ENCODE measurements at regions not wholly inside any gene's neighbourhood (a gene's known extent, or its start where the extent isn't known, plus 50 kb on each side); places are given as distances from the start of the nearest gene placed in this dataset.

DNA sequence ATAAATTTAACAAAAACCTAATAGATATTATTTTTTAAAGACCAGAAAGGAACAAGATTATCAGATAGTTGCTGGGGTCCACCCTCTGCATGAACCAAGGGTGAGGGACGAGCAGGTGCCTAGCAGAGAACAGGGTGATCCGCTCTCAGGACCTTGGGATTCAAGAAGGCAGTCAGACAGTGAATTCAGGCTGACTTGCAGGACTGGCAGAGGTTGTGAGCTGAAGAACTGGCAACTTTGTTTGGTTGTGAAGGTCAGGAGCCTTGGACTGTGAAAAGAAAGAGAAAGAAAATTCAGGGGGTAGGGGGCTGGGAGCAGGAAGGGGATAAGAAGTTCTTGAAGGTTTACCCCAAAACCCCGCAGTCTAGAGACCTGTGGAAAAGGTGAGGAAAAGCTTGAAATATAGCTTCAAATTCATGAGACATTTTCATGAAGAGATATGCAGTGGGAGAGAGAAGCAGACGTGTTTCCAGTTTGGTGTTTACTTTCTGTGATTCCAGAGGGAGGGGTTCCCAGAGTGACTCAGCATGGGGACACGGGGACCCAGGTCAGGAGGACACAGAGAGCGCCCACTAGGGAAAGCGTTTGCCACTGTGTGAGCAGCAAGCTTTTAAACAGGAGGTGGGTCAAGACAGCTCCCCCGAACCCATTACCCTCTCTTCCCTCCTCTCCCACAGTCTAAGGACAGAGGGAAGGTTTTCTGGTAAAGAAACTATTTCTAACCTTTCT lies 217.2 kb upstream of the UMPS start:
- DNase-seq (ENCODE audit: extremely low read depth, low read depth) = no peak
- TF ChIP-seq, protein P1, sequence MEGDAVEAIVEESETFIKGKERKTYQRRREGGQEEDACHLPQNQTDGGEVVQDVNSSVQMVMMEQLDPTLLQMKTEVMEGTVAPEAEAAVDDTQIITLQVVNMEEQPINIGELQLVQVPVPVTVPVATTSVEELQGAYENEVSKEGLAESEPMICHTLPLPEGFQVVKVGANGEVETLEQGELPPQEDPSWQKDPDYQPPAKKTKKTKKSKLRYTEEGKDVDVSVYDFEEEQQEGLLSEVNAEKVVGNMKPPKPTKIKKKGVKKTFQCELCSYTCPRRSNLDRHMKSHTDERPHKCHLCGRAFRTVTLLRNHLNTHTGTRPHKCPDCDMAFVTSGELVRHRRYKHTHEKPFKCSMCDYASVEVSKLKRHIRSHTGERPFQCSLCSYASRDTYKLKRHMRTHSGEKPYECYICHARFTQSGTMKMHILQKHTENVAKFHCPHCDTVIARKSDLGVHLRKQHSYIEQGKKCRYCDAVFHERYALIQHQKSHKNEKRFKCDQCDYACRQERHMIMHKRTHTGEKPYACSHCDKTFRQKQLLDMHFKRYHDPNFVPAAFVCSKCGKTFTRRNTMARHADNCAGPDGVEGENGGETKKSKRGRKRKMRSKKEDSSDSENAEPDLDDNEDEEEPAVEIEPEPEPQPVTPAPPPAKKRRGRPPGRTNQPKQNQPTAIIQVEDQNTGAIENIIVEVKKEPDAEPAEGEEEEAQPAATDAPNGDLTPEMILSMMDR (IDR thresholded peaks at IDR 0.05; ENCODE audit: low read depth, low read length) = no peak

- TF ChIP-seq, protein P1 (IDR thresholded peaks at IDR 0.05; ENCODE audit: low read depth, low read length) = no peak
- no peak for DNase-seq (ENCODE audit: extremely low read depth, low read depth)
Observed at GRCh38 chr3:124513610-124513997, 216.6 kb upstream of the UMPS start.

- TF ChIP-seq, protein P1 (IDR thresholded peaks at IDR 0.05; ENCODE audit: low read depth, low read length) = no peak
Observed at GRCh38 chr3:124514683-124515082, 215.6 kb upstream of the UMPS start.

GRCh38 chr3:124516333-124516732 lies 213.9 kb upstream of the UMPS start:
- TF ChIP-seq, protein P1 (IDR thresholded peaks at IDR 0.05; ENCODE audit: low read depth, low read length) = no peak
- DNase-seq (ENCODE audit: extremely low read depth, low read depth) = no peak

More at GRCh38 chr3:124514683-124515082, 215.6 kb upstream of the UMPS start:
- no peak for DNase-seq (ENCODE audit: extremely low read depth, low read depth)

DNA sequence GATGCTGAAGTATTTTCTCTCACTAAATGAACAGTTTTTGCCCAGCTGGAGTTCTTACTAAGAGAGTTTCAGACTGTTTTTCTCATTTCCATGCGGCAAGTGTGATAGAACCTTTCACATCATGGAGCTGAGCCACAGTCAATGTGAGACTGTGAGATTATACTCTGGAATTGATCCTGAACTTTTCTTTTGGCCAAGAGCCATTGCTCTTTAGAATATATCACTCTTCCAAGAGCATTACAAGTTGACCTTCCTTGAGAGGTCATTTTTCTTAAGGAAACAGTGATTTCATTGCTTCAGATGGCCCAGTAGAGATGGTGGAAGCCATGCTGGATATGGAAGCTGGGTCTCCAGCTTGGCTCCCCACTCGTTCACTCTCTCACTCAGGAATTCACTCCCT lies 212.9 kb upstream of the UMPS start:
- TF ChIP-seq, protein P1 (IDR thresholded peaks at IDR 0.05; ENCODE audit: low read depth, low read length) = no peak
- no peak for DNase-seq (ENCODE audit: extremely low read depth, low read depth)

- no peak for DNase-seq (ENCODE audit: extremely low read depth, low read depth)
- TF ChIP-seq, protein P1 (IDR thresholded peaks at IDR 0.05; ENCODE audit: low read depth, low read length) = no peak
Observed at GRCh38 chr3:124518350-124518749, 211.9 kb upstream of the UMPS start.

GRCh38 chr3:124519591-124520194 lies 210.6 kb upstream of the UMPS start:
- no peak for DNase-seq (ENCODE audit: extremely low read depth, low read depth)
- TF ChIP-seq, protein P1 (IDR thresholded peaks at IDR 0.05; ENCODE audit: low read depth, low read length) = no peak
